IMR-90 (cell line): ENCODE measurements at regions not wholly inside any gene's neighbourhood (a gene's known extent, or its start where the extent isn't known, plus 50 kb on each side); places are given as distances from the start of the nearest gene placed in this dataset.

Experiments used
- ATAC-seq: fragments of 200-7000 bp; cut with Tn5 transposase; 2 replicates; pipeline ENCODE4 v1.9.1; 2020; ENCODE audit warnings: low read depth, mild to moderate bottlenecking, moderate library complexity
- BruUV-seq: library from RNA; stranded (reverse); fragments of 400-500 nt; replicated peaks from 2 replicates; lab custom pipeline; 2021; lab: Mats Ljungman, UMichigan
- CTCF ChIA-PET: fragments of 300-600 bp; formaldehyde crosslinking; extraction: SDS; loops from one replicate; lab custom pipeline; 2021; ENCODE audit warnings: antibody characterized with exemption; lab: Yijun Ruan, JAX
- POLR2A ChIA-PET: fragments of 300-600 bp; sonication (Branson Sonifier 250); formaldehyde crosslinking; loops from one replicate; lab custom pipeline; 2022; ENCODE audit warnings: antibody characterized with exemption; ENCODE audit not compliant: unreplicated experiment; lab: Charles Lee
- DNase-seq: peaks from one replicate; pipeline ENCODE4 v3.0.0; 2013
- H2AFZ ChIP-seq: replicated peaks from 2 replicates; pipeline ENCODE3; 2013; ENCODE audit warnings: low read length, mild to moderate bottlenecking; ENCODE audit not compliant: poor library complexity
- H2AK5ac ChIP-seq: 2 replicates; pipeline ENCODE4 v1.6.1; 2013; ENCODE audit warnings: low read depth, low read length, inconsistent platforms
- H2AK9ac ChIP-seq: replicated peaks from 2 replicates; pipeline ENCODE3; 2013; ENCODE audit warnings: mild to moderate bottlenecking, low read depth, low read length, moderate library complexity; ENCODE audit not compliant: poor library complexity
- H2BK120ac ChIP-seq: 2 replicates; pipeline ENCODE4 v1.6.1; 2013; ENCODE audit warnings: low read depth, low read length, inconsistent platforms
- H2BK15ac ChIP-seq: 3 replicates; pipeline ENCODE4 v1.6.1; 2013; ENCODE audit warnings: low read depth, low read length, inconsistent platforms
- H2BK20ac ChIP-seq: 2 replicates; pipeline ENCODE4 v1.6.1; 2013; ENCODE audit warnings: low read depth, mild to moderate bottlenecking, inconsistent platforms, low read length, moderate library complexity
- H2BK5ac ChIP-seq: 2 replicates; pipeline ENCODE4 v1.6.1; 2013; ENCODE audit warnings: mild to moderate bottlenecking, low read depth, low read length, inconsistent platforms; ENCODE audit not compliant: poor library complexity, severe bottlenecking
- H3K14ac ChIP-seq: replicated peaks from 2 replicates; pipeline ENCODE4 v1.6.1; 2013; ENCODE audit warnings: low read depth, low read length, inconsistent platforms
- H3K18ac ChIP-seq: 2 replicates; pipeline ENCODE4 v1.6.1; 2013; ENCODE audit warnings: low read depth, low read length, control low read depth
- H3K23ac ChIP-seq: 2 replicates; pipeline ENCODE4 v1.6.1; 2013; ENCODE audit warnings: low read depth, low read length, inconsistent platforms
- H3K27ac ChIP-seq: 2 replicates; pipeline ENCODE4 v1.5.1; 2013; ENCODE audit warnings: mild to moderate bottlenecking, control low read depth, low read length; ENCODE audit not compliant: insufficient read depth
- H3K27me3 ChIP-seq: 2 replicates; pipeline ENCODE4 v1.6.1; 2013; ENCODE audit warnings: low read length; ENCODE audit not compliant: control insufficient read depth, insufficient read depth
- H3K36me3 ChIP-seq: 2 replicates; pipeline ENCODE4 v1.6.1; 2013; ENCODE audit warnings: low read length, mixed read lengths; ENCODE audit not compliant: control insufficient read depth, insufficient read depth
- H3K4ac ChIP-seq: 2 replicates; pipeline ENCODE4 v1.6.1; 2013; ENCODE audit warnings: low read depth, low read length, inconsistent platforms
- H3K4me1 ChIP-seq: 2 replicates; pipeline ENCODE4 v1.6.1; 2013; ENCODE audit warnings: low read length, mixed read lengths; ENCODE audit not compliant: control insufficient read depth, insufficient read depth
- H3K4me2 ChIP-seq: 2 replicates; pipeline ENCODE4 v1.6.1; 2013; ENCODE audit warnings: low read depth, mild to moderate bottlenecking, control low read depth, low read length, moderate library complexity
- H3K4me3 ChIP-seq: 2 replicates; pipeline ENCODE4 v1.5.1; 2013; ENCODE audit warnings: low read depth, mild to moderate bottlenecking, control low read depth, low read length, moderate library complexity; ENCODE audit not compliant: insufficient read depth
- H3K56ac ChIP-seq: 2 replicates; pipeline ENCODE4 v1.6.1; 2013; ENCODE audit warnings: low read length, inconsistent platforms; ENCODE audit not compliant: insufficient read depth; ENCODE audit errors: extremely low read depth
- H3K79me1 ChIP-seq, 2 experiments: 2 replicates each; pipeline ENCODE4 v1.6.1; 2013; ENCODE audit warnings: low read length in 2 of 2, inconsistent platforms in 1 of 2, low read depth in 1 of 2
- H3K9ac ChIP-seq: 2 replicates; pipeline ENCODE4 v1.6.1; 2013; ENCODE audit warnings: low read depth, low read length, control low read depth
- H3K9me1 ChIP-seq: 2 replicates; pipeline ENCODE4 v1.6.1; 2013; ENCODE audit warnings: low read length, inconsistent platforms; ENCODE audit not compliant: insufficient read depth
- H3K9me3 ChIP-seq: 2 replicates; pipeline ENCODE4 v1.6.1; 2013; ENCODE audit warnings: low read length; ENCODE audit not compliant: control insufficient read depth, insufficient read depth
- H4K20me1 ChIP-seq: 2 replicates; pipeline ENCODE4 v1.6.1; 2013; ENCODE audit warnings: low read length, inconsistent platforms; ENCODE audit not compliant: insufficient read depth
- H4K5ac ChIP-seq: 2 replicates; pipeline ENCODE4 v1.6.1; 2013; ENCODE audit warnings: mild to moderate bottlenecking, low read depth, low read length, control low read depth
- H4K8ac ChIP-seq, 2 experiments: 2 replicates each; pipeline ENCODE4 v1.6.1; 2013; ENCODE audit warnings: low read depth in 2 of 2, low read length in 2 of 2, control low read depth in 1 of 2, inconsistent platforms in 1 of 2
- H4K91ac ChIP-seq: 2 replicates; pipeline ENCODE4 v1.6.1; 2013; ENCODE audit warnings: low read depth, low read length, inconsistent platforms; ENCODE audit not compliant: insufficient read depth
- CHD1 ChIP-seq: IDR thresholded peaks from 2 replicates; pipeline ENCODE4 v1.6.1; 2012; ENCODE audit warnings: low read depth, low read length, improper control_type of control experiment
- CTCF ChIP-seq: conservative IDR thresholded peaks from 2 replicates; pipeline ENCODE4 v1.5.1; 2012; ENCODE audit warnings: mild to moderate bottlenecking, low read depth, low read length, improper control_type of control experiment
- ELK1 ChIP-seq: fragments of 150-350 bp; IDR thresholded peaks from 2 replicates; pipeline ENCODE4 v1.6.1; 2016; ENCODE audit warnings: low read depth, mild to moderate bottlenecking, low read length, moderate library complexity, borderline replicate concordance
- FOS ChIP-seq: fragments of 150-350 bp; IDR thresholded peaks from 2 replicates; pipeline ENCODE4 v1.6.1; 2016; ENCODE audit warnings: low read depth, low read length
- MXI1 ChIP-seq: IDR thresholded peaks from 2 replicates; pipeline ENCODE4 v1.6.1; 2012; ENCODE audit warnings: low read depth, mild to moderate bottlenecking, low read length, moderate library complexity, borderline replicate concordance
- NFE2L2 ChIP-seq: fragments of 150-350 bp; IDR thresholded peaks from 2 replicates; pipeline ENCODE4 v1.6.1; 2016; ENCODE audit warnings: low read depth, mild to moderate bottlenecking, low read length
- RAD21 ChIP-seq: IDR thresholded peaks from 2 replicates; pipeline ENCODE4 v1.6.1; 2012; ENCODE audit warnings: low read length, improper control_type of control experiment
- RFX5 ChIP-seq: IDR thresholded peaks from 2 replicates; pipeline ENCODE4 v1.8.0; 2012; ENCODE audit warnings: low read depth, mild to moderate bottlenecking, low read length, moderate library complexity
- USF2 ChIP-seq: fragments of 150-350 bp; IDR thresholded peaks from 2 replicates; pipeline ENCODE4 v1.6.1; 2017; ENCODE audit warnings: mild to moderate bottlenecking, antibody characterized with exemption, low read length, low read depth
- WGBS, 2 experiments: methylation state at CpG; one replicate each; pipeline versions ENCODE4 v1.1.5 to v1.1.7; 2013; ENCODE audit warnings: missing lambda C conversion rate in 2 of 2; ENCODE audit not compliant: insufficient read length in 1 of 2; ENCODE audit errors: extremely low coverage in 2 of 2; 5-methylcytosine and 5-hydroxymethylcytosine counted together
- dilution Hi-C: fragments of 300-500 bp; cut with HindIII; formaldehyde crosslinking; loops from one replicate; pipeline ENCODE4 v1.14.3; 2018; ENCODE audit warnings: low sequenced_read_pairs; ENCODE audit not compliant: unreplicated experiment
- in situ Hi-C: fragments of 300-500 bp; cut with MboI; formaldehyde crosslinking; loops from 3 replicates; pipeline ENCODE4 v1.14.3; 2019; ENCODE audit warnings: low sequenced_read_pairs, inconsistent platforms, mixed read lengths
- intact Hi-C: fragments of 100-400 bp; cut with micrococcal nuclease; formaldehyde crosslinking; loops from 2 replicates; pipeline ENCODE4 v1.10.0; 2022

GRCh38 chr12:44947163-44947562 is 71.0 kb upstream of the NELL2 start:
- Histone ChIP-seq H2AFZ (no peak overlapping the region), H4K20me1 (no peaks in the 10 kb centered on the region), H3K79me1 (no peaks in the 10 kb centered on the region), H2AK5ac (no peak overlapping the region), H2BK15ac (no peak overlapping the region), H3K14ac (no peak overlapping the region), H2AK9ac (no peak overlapping the region), H2BK120ac (no peak overlapping the region), H3K4me3 (no peak overlapping the region), H3K4me2 (no peak overlapping the region), H3K36me3 (no peaks in the 10 kb centered on the region), H4K8ac (no peak overlapping the region), H4K91ac (no peak overlapping the region), H4K5ac (no peak overlapping the region), H3K27me3 (no peaks in the 10 kb centered on the region), H3K9ac (no peak overlapping the region), H3K4ac (no peak overlapping the region), H2BK20ac (no peak overlapping the region), H3K56ac (no peak overlapping the region), H3K23ac (no peak overlapping the region), H3K18ac (no peak overlapping the region), H3K27ac (no peak overlapping the region), H3K9me3 (no peaks in the 10 kb centered on the region), H3K9me1 (no peaks in the 10 kb centered on the region), H2BK5ac (no peak overlapping the region), H3K4me1 (no peaks in the 10 kb centered on the region)
- intact Hi-C loops: no loop called here
- DNase-seq (no peak), ATAC-seq (no peak)
- in situ Hi-C loops: no loop called here
- WGBS, 2 experiments: no CpG with 5 or more reads among the region's 1 CpG
- dilution Hi-C loops: no loop called here
- no TSS peak for BruUV-seq
- ChIA-PET CTCF (no interaction called here), POLR2A (no interaction called here)
- no peak for TF ChIP-seq CTCF
- TF ChIP-seq USF2: no peak
- TF ChIP-seq FOS: no peak
- TF ChIP-seq MXI1: no peak
- TF ChIP-seq RFX5: no peak
- TF ChIP-seq ELK1: no peak
- TF ChIP-seq NFE2L2: no peak
- no peak for TF ChIP-seq CHD1
- TF ChIP-seq RAD21: no peak
